Loucy (cell line): ENCODE measurements at regions not wholly inside any gene's neighbourhood (a gene's known extent, or its start where the extent isn't known, plus 50 kb on each side); places are given as distances from the start of the nearest gene placed in this dataset.

Experiments
- H2AFZ ChIP-seq: fragments of 200-600 bp; sonication (generic); 2 replicates; pipeline ENCODE4 v1.6.0; 2016; ENCODE audit warnings: antibody characterized with exemption, mild to moderate bottlenecking, low read length, moderate library complexity
- H3F3A ChIP-seq: fragments of 200-600 bp; 2 replicates; pipeline ENCODE4 v1.6.0; 2016; ENCODE audit warnings: antibody characterized with exemption, low read depth, mild to moderate bottlenecking
- H3K27me3 ChIP-seq: fragments of 200-600 bp; sonication (generic); 2 replicates; pipeline ENCODE4 v1.6.1; 2014; ENCODE audit warnings: low read length, mild to moderate bottlenecking; ENCODE audit not compliant: insufficient read depth, poor library complexity, severe bottlenecking
- H3K36me3 ChIP-seq: fragments of 200-600 bp; sonication (generic); 2 replicates; pipeline ENCODE4 v1.6.1; 2016; ENCODE audit warnings: low read length; ENCODE audit not compliant: insufficient read depth
- H3K4me1 ChIP-seq: fragments of 200-600 bp; sonication (generic); 2 replicates; pipeline ENCODE4 v1.5.1; 2014; ENCODE audit warnings: low read length, mild to moderate bottlenecking; ENCODE audit not compliant: insufficient read depth, poor library complexity, severe bottlenecking
- H3K4me2 ChIP-seq: fragments of 200-600 bp; sonication (generic); 2 replicates; pipeline ENCODE4 v1.6.0; 2014; ENCODE audit warnings: antibody characterized with exemption, low read length, low read depth, mild to moderate bottlenecking; ENCODE audit not compliant: poor library complexity, severe bottlenecking
- H3K4me3 ChIP-seq: fragments of 200-600 bp; sonication (generic); 2 replicates; pipeline ENCODE4 v1.5.1; 2014; ENCODE audit warnings: low read length, mild to moderate bottlenecking, mixed read lengths; ENCODE audit not compliant: poor library complexity, severe bottlenecking
- H3K79me2 ChIP-seq: fragments of 200-600 bp; sonication (generic); 2 replicates; pipeline ENCODE4 v1.6.1; 2014; ENCODE audit warnings: low read length; ENCODE audit not compliant: insufficient read depth
- H3K9ac ChIP-seq: fragments of 200-600 bp; sonication (generic); 2 replicates; pipeline ENCODE4 v1.6.0; 2014; ENCODE audit warnings: mild to moderate bottlenecking, low read depth, low read length, moderate library complexity; ENCODE audit not compliant: poor library complexity, severe bottlenecking
- H3K9me2 ChIP-seq: fragments of 200-600 bp; sonication (generic); replicated peaks from 2 replicates; pipeline ENCODE4 v1.6.1; 2016; ENCODE audit warnings: low read depth, low read length, mixed read lengths
- H3K9me3 ChIP-seq: fragments of 200-600 bp; sonication (generic); 2 replicates; pipeline ENCODE4 v1.6.1; 2014; ENCODE audit warnings: mild to moderate bottlenecking, antibody characterized with exemption, low read length, low read depth; ENCODE audit not compliant: insufficient read depth
- H4K20me1 ChIP-seq: fragments of 200-600 bp; sonication (generic); 2 replicates; pipeline ENCODE4 v1.6.0; 2014; ENCODE audit warnings: antibody characterized with exemption, low read length, mild to moderate bottlenecking; ENCODE audit not compliant: insufficient read depth, poor library complexity, severe bottlenecking
- EZH2phosphoT487 ChIP-seq: fragments of 200-600 bp; IDR thresholded peaks from 2 replicates; pipeline ENCODE4 v1.6.1; 2018; ENCODE audit warnings: antibody characterized with exemption, mild to moderate bottlenecking, moderate library complexity, borderline replicate concordance
- TF ChIP-seq, protein P1 (sequence below): fragments of 200-600 bp; sonication (generic); conservative IDR thresholded peaks from 2 replicates; pipeline ENCODE4 v1.5.1; 2014; ENCODE audit warnings: mild to moderate bottlenecking, antibody characterized with exemption, low read length

DNA sequence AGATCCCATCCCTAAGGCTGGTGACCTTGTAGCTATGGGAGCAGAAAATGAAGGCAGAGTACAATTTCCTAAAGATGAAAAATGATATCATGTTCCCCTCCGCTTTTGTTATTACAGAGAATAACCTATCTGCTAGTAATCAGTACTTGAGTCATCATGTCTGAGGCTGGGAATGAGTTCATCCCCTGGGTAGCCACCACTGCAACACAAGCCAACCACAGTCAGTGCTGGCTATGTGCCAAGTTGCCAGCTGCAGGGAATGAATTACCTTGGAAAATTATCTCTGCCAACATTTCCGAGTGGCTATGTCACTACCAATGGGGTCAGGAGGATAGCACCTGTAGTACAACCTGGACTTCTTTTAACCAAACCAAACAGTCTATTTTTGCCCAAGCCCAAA is 1094.7 kb upstream of the DDX18 start:
- no peaks in the 10 kb centered on the region for H4K20me1 ChIP-seq
- no peak overlapping the region for H3K4me3 ChIP-seq
- no peaks in the 10 kb centered on the region for H3F3A ChIP-seq
- H3K9ac ChIP-seq = no peak overlapping the region
- no peaks in the 10 kb centered on the region for H3K36me3 ChIP-seq
- H3K4me2 ChIP-seq = no peak overlapping the region
- no peaks in the 10 kb centered on the region for H3K27me3 ChIP-seq
- no peaks in the 10 kb centered on the region for H3K4me1 ChIP-seq
- no peaks in the 10 kb centered on the region for H3K79me2 ChIP-seq
- H2AFZ ChIP-seq = no peak overlapping the region
- no peak for TF ChIP-seq EZH2phosphoT487
- TF ChIP-seq, protein P1, sequence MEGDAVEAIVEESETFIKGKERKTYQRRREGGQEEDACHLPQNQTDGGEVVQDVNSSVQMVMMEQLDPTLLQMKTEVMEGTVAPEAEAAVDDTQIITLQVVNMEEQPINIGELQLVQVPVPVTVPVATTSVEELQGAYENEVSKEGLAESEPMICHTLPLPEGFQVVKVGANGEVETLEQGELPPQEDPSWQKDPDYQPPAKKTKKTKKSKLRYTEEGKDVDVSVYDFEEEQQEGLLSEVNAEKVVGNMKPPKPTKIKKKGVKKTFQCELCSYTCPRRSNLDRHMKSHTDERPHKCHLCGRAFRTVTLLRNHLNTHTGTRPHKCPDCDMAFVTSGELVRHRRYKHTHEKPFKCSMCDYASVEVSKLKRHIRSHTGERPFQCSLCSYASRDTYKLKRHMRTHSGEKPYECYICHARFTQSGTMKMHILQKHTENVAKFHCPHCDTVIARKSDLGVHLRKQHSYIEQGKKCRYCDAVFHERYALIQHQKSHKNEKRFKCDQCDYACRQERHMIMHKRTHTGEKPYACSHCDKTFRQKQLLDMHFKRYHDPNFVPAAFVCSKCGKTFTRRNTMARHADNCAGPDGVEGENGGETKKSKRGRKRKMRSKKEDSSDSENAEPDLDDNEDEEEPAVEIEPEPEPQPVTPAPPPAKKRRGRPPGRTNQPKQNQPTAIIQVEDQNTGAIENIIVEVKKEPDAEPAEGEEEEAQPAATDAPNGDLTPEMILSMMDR = no peak
- no peaks in the 10 kb centered on the region for H3K9me2 ChIP-seq
- no peaks in the 10 kb centered on the region; the same call in 1 of the 2 replicates for H3K9me3 ChIP-seq

DNA sequence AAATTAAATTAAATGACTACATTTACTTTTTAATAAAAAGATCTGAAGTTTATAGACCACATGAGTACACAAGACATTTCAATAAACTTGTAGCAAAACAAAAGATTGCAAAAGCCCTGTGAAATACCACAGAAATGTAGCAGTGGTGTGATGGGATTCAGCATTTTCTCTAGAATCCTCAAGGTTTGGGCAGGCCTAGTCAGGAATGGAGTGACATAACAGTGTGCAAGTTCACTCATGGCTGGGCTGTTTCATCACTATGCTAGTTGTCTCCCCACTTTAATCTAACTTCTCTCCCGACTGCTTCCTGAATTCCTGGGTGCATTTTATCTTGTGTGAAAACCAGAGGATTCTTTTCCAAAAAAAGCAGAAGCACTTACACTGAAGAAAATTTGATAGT is 1089.9 kb upstream of the DDX18 start:
- TF ChIP-seq, protein P1 = no peak
- TF ChIP-seq EZH2phosphoT487 = no peak
- H3K4me1 ChIP-seq = no peaks in the 10 kb centered on the region
- H3K4me2 ChIP-seq = no peak overlapping the region
- no peaks in the 10 kb centered on the region for H3K27me3 ChIP-seq
- no peak overlapping the region for H3K9ac ChIP-seq
- H3K9me3 ChIP-seq = no peaks in the 10 kb centered on the region
- no peaks in the 10 kb centered on the region for H3F3A ChIP-seq
- no peaks in the 10 kb centered on the region for H3K9me2 ChIP-seq
- H2AFZ ChIP-seq = no peak overlapping the region
- no peaks in the 10 kb centered on the region for H4K20me1 ChIP-seq
- no peaks in the 10 kb centered on the region for H3K79me2 ChIP-seq
- H3K4me3 ChIP-seq = no peak overlapping the region
- no peaks in the 10 kb centered on the region for H3K36me3 ChIP-seq

DNA sequence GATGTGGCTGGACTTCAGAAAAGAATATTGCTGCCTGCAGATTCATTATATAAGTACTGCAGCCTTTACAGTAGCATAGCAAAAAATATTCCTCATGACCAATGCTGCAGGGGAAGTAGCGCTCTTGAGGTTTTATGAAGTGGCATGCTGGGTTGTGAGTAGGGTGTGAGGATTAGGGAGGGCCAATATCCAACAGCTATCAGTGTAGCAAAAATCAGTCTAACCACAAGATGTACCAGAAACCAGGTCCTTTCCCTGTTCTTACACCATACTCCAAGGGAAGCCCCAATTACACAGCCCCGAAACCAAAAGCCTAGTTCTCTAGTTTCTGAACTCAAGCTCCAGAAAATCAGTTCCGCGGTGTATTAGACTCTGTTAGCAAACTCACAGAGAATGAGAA is 1082.2 kb upstream of the DDX18 start:
- no peaks in the 10 kb centered on the region for H3K79me2 ChIP-seq
- H3K9ac ChIP-seq = no peak overlapping the region
- no peak overlapping the region for H2AFZ ChIP-seq
- no peaks in the 10 kb centered on the region for H4K20me1 ChIP-seq
- no peak for TF ChIP-seq EZH2phosphoT487
- TF ChIP-seq, protein P1 = no peak
- H3K9me2 ChIP-seq = no peaks in the 10 kb centered on the region
- no peaks in the 10 kb centered on the region for H3F3A ChIP-seq
- H3K9me3 ChIP-seq = no peaks in the 10 kb centered on the region
- H3K36me3 ChIP-seq = no peaks in the 10 kb centered on the region
- no peaks in the 10 kb centered on the region for H3K27me3 ChIP-seq
- H3K4me3 ChIP-seq = no peak overlapping the region
- H3K4me2 ChIP-seq = no peak overlapping the region
- no peaks in the 10 kb centered on the region for H3K4me1 ChIP-seq
